Fibroblast of lung (primary cell): ENCODE measurements at regions not wholly inside any gene's neighbourhood (a gene's known extent, or its start where the extent isn't known, plus 50 kb on each side); places are given as distances from the start of the nearest gene placed in this dataset.

Experiments
- EZH2 ChIP-seq: IDR thresholded peaks from 2 replicates; pipeline ENCODE4 v1.5.1; 2012; ENCODE audit warnings: low read length, control low read depth, mild to moderate bottlenecking; ENCODE audit errors: missing control alignments
- TF ChIP-seq, protein P1 (sequence below), 2 donors: IDR thresholded peaks in 1 of 2; conservative IDR thresholded peaks in 1 of 2; 1 replicate in 1 of 2; 2 replicates in 1 of 2; pipeline ENCODE4 v1.5.1; 2011 to 2012; ENCODE audit warnings: low read length in 2 of 2, control low read depth in 1 of 2, inconsistent platforms in 1 of 2, low read depth in 1 of 2, mild to moderate bottlenecking in 1 of 2

DNA sequence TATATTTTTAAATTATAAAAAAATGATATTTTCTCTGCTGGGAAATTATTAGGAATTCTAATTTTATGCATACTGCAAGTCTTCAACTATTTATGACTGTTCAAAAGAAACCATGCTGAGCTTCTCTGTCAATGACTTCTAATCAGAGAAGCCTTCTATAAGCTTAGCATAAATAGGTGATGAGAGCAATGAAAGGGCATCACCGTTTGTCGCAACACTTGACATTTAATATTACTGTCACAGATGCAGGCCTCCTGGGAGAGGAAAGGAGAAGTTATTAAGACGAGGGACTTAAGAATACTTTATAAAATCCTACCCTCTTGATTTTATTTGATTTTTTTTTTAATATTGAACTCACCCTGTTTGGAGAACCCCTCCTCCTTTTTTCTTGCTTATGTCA is 69.8 kb downstream of the CAPZA3 start:
- TF ChIP-seq, protein P1, sequence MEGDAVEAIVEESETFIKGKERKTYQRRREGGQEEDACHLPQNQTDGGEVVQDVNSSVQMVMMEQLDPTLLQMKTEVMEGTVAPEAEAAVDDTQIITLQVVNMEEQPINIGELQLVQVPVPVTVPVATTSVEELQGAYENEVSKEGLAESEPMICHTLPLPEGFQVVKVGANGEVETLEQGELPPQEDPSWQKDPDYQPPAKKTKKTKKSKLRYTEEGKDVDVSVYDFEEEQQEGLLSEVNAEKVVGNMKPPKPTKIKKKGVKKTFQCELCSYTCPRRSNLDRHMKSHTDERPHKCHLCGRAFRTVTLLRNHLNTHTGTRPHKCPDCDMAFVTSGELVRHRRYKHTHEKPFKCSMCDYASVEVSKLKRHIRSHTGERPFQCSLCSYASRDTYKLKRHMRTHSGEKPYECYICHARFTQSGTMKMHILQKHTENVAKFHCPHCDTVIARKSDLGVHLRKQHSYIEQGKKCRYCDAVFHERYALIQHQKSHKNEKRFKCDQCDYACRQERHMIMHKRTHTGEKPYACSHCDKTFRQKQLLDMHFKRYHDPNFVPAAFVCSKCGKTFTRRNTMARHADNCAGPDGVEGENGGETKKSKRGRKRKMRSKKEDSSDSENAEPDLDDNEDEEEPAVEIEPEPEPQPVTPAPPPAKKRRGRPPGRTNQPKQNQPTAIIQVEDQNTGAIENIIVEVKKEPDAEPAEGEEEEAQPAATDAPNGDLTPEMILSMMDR (conservative IDR thresholded peaks at IDR 0.05 in 1 of 2, IDR thresholded peaks at IDR 0.05 in 1 of 2; ENCODE audit: low read depth in 1 of 2, low read length in 2 of 2): no peak
- TF ChIP-seq EZH2: no peak
